ENCODE measurements at regions not wholly inside any gene's neighbourhood (a gene's known extent, or its start where the extent isn't known, plus 50 kb on each side); places are given as distances from the start of the nearest gene placed in this dataset.

GRCh38 chr5:124451721-124452383, 294.6 kb downstream of the ZNF608 start:
- no peak for TF ChIP-seq CTCF (IDR thresholded peaks at IDR 0.05)
- TF ChIP-seq ZFX (IDR thresholded peaks at IDR 0.05; ENCODE audit: borderline replicate concordance): no peak

All from 22Rv1 (cell line).